ENCODE measurements at regions not wholly inside any gene's neighbourhood (a gene's known extent, or its start where the extent isn't known, plus 50 kb on each side); places are given as distances from the start of the nearest gene placed in this dataset.

DNA sequence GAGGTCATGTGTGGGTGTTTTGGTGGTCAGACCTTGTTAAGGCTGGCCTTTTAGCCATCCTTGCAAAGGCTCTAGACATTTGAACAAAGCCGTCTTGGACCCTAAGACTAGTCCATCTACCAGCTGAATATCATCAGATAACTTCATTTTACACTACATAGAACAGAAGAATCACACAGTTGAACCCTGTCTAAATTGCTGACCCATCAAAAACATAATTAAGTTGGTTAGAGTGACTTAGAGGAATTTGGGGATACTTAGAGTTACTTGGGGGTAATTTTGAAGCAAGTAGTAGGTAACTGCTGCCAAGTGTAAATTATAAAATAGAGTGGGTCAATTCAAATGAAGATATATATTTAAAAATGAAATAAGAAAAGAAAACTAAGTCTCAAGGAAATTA, 102.9 kb upstream of the ADGRL4 start:
- no peak overlapping the region for H3K4me3 ChIP-seq
- DNase-seq, result no peak
- no peaks in the 10 kb centered on the region for H3K27me3 ChIP-seq

DNA sequence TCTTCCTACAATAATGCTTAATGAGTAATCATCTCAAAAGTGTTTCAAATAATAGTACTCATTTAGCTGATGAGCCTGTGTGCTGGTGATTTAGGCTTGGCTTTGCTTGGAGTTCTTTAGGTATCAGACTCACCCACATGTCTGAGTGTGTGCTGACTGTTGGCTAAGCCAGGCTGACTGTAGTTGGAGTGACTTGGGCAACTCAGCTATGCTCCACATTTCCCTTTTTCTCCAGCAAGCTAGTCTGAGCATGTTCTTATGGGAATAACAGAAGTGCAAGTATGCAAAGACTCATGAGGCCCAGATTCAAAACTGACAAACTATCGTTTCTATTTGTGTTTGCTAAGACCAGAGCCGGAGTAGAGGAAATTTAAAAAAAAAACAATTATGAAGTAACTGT, 99.0 kb upstream of the ADGRL4 start:
- H3K9me3 ChIP-seq, result no peaks in the 10 kb centered on the region
- no peak overlapping the region for H3K27ac ChIP-seq
- no peak overlapping the region for H3K4me3 ChIP-seq
- H3K36me3 ChIP-seq, result no peaks in the 10 kb centered on the region
- no peak for TF ChIP-seq POLR2A (IDR thresholded peaks at IDR 0.05)
- TF ChIP-seq, protein P1, sequence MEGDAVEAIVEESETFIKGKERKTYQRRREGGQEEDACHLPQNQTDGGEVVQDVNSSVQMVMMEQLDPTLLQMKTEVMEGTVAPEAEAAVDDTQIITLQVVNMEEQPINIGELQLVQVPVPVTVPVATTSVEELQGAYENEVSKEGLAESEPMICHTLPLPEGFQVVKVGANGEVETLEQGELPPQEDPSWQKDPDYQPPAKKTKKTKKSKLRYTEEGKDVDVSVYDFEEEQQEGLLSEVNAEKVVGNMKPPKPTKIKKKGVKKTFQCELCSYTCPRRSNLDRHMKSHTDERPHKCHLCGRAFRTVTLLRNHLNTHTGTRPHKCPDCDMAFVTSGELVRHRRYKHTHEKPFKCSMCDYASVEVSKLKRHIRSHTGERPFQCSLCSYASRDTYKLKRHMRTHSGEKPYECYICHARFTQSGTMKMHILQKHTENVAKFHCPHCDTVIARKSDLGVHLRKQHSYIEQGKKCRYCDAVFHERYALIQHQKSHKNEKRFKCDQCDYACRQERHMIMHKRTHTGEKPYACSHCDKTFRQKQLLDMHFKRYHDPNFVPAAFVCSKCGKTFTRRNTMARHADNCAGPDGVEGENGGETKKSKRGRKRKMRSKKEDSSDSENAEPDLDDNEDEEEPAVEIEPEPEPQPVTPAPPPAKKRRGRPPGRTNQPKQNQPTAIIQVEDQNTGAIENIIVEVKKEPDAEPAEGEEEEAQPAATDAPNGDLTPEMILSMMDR (IDR thresholded peaks at IDR 0.05), result no peak
- no peak for DNase-seq
- H3K27me3 ChIP-seq, result no peaks in the 10 kb centered on the region
- H3K4me1 ChIP-seq, result no peaks in the 10 kb centered on the region

More for the DNA sequence above, 102.9 kb upstream of the ADGRL4 start:
- Histone ChIP-seq H3K4me1 (no peaks in the 10 kb centered on the region), H3K27ac (no peak overlapping the region), H3K36me3 (no peaks in the 10 kb centered on the region), H3K9me3 (no peaks in the 10 kb centered on the region)
- TF ChIP-seq, protein P1 (IDR thresholded peaks at IDR 0.05), result no peak
- no peak for TF ChIP-seq POLR2A (IDR thresholded peaks at IDR 0.05)

DNA sequence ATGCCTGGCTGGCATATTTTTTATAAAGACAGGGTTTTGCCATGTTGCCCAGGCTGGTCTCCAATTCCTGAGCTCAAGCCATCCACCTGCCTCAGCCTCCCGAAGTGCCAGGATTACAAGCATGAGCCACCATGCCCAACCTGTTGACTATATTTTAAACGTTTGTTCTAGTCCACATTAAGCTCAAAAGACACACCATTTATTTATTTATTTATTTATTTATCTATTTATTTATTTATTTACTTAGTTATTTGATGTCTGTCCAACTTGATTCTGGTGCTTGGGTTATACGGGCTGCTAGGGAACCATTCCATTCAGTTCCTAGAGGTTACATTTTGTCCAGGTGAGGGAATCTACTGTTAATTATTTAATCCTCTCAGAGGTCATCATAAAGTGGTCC, 98.1 kb upstream of the ADGRL4 start:
- no peaks in the 10 kb centered on the region for H3K27me3 ChIP-seq
- DNase-seq, result no peak
- no peaks in the 10 kb centered on the region for H3K9me3 ChIP-seq
- no peak overlapping the region for H3K27ac ChIP-seq
- no peak for TF ChIP-seq POLR2A (IDR thresholded peaks at IDR 0.05)
- H3K4me3 ChIP-seq, result no peak overlapping the region
- no peaks in the 10 kb centered on the region for H3K36me3 ChIP-seq
- H3K4me1 ChIP-seq, result no peaks in the 10 kb centered on the region

DNA sequence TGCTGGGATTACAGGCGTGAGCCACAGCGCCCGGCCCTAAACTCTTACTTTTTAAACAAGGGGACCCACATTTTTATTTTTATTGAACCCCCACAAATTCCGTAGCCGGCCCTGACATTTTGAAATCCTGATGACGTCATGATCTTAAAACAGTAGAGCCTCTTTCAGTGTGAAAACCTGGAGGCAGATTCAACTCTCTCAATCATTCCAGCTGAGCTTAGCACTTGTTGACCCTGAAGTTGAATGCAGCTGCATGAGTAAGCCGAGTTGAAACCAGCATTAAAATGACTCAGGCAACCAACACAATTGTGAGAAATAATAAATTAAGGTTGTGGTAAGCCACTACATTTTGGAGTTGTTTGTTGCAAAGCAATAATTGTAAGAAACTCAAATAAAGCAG, 93.9 kb upstream of the ADGRL4 start:
- Histone ChIP-seq H3K27me3 (no peaks in the 10 kb centered on the region), H3K36me3 (no peaks in the 10 kb centered on the region), H3K4me1 (no peaks in the 10 kb centered on the region), H3K4me3 (no peak overlapping the region), H3K27ac (no peak overlapping the region), H3K9me3 (no peaks in the 10 kb centered on the region)
- DNase-seq, result no peak
- TF ChIP-seq POLR2A (IDR thresholded peaks at IDR 0.05), result no peak
- TF ChIP-seq, protein P1 (IDR thresholded peaks at IDR 0.05), result no peak

DNA sequence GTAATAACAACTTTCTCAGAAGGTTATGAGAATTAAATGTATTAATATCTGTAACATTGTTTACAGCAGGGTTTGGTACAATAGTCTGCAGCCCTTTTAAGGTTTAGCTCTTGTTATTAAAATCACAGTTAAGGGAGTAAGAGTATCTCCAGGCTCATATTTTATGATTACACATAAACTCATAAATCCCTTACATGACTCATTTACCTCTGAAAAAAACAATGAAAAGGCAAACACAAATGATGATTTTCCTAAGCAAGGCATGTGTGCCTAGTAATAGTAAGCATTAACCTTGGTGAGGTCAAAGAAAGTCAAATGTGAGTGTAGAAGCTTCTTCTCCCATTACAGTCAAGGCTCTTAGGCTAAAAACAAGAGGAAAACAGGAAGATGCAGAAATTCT, 84.5 kb upstream of the ADGRL4 start:
- no peaks in the 10 kb centered on the region for H3K4me1 ChIP-seq
- H3K9me3 ChIP-seq, result no peaks in the 10 kb centered on the region
- DNase-seq, result no peak
- H3K36me3 ChIP-seq, result no peaks in the 10 kb centered on the region
- H3K4me3 ChIP-seq, result no peak overlapping the region
- H3K27me3 ChIP-seq, result no peaks in the 10 kb centered on the region
- TF ChIP-seq, protein P1 (IDR thresholded peaks at IDR 0.05), result no peak
- TF ChIP-seq POLR2A (IDR thresholded peaks at IDR 0.05), result no peak
- no peak overlapping the region for H3K27ac ChIP-seq

DNA sequence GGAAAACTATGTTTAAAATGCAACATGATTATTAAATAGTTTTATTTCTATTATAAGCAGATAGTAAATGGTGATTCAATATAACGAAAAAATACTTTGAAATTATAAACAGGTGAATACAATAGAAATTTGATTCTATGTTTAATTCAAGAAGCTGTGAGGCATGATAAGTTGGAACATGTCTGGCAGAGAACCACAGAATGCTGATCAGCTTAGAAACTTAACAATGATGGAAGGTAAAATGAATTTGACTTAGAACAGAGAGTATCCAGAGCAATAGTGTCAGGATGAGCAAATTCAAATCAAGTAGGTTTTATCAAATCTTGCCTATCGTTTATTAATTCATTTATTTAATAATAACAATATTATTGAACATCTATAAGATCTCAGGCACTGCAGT, 83.4 kb upstream of the ADGRL4 start:
- Histone ChIP-seq H3K4me1 (no peaks in the 10 kb centered on the region), H3K27me3 (no peaks in the 10 kb centered on the region), H3K4me3 (no peak overlapping the region), H3K36me3 (no peaks in the 10 kb centered on the region), H3K27ac (no peak overlapping the region), H3K9me3 (no peaks in the 10 kb centered on the region)
- DNase-seq, result no peak
- TF ChIP-seq, protein P1 (IDR thresholded peaks at IDR 0.05), result no peak
- no peak for TF ChIP-seq POLR2A (IDR thresholded peaks at IDR 0.05)
